H1 (cell line): ENCODE measurements at regions not wholly inside any gene's neighbourhood (a gene's known extent, or its start where the extent isn't known, plus 50 kb on each side); places are given as distances from the start of the nearest gene placed in this dataset.

Source experiments
- CTCF ChIA-PET: fragments of 300-600 bp; sonication (Branson Sonifier 250); formaldehyde crosslinking; loops from one replicate; lab custom pipeline; 2021; ENCODE audit not compliant: partially characterized antibody; lab: Charles Lee
- POLR2A ChIA-PET: fragments of 300-600 bp; sonication (Branson Sonifier 250); formaldehyde crosslinking; loops from one replicate; lab custom pipeline; 2021; ENCODE audit warnings: inconsistent platforms; ENCODE audit not compliant: partially characterized antibody; lab: Charles Lee
- DNase-seq, 2 experiments: peaks; one replicate each; pipeline versions ENCODE4 v3.0.0 to v3.0.0-alpha.2; 2010 to 2022; ENCODE audit warnings: low spot score in 2 of 2, low read depth in 1 of 2, mixed read lengths in 1 of 2
- FAIRE-seq: peaks from 2 replicates; lab custom pipeline; 2011; peaks lifted over from hg19 to GRCh38; lab: Jason Lieb, UNC
- H2AFZ ChIP-seq: 2 replicates; pipeline ENCODE4 v1.8.1; 2012; ENCODE audit warnings: low read length, inconsistent platforms
- H2AK5ac ChIP-seq: 2 replicates; pipeline ENCODE4 v1.6.1; 2013; ENCODE audit warnings: low read depth, low read length
- H2BK120ac ChIP-seq: replicated peaks from 2 replicates; pipeline ENCODE3; 2013; ENCODE audit warnings: low read depth, low read length, inconsistent platforms
- H2BK12ac ChIP-seq: 2 replicates; pipeline ENCODE4 v1.6.1; 2013; ENCODE audit warnings: low read depth, low read length
- H2BK15ac ChIP-seq: 2 replicates; pipeline ENCODE4 v1.6.1; 2013; ENCODE audit warnings: low read length
- H2BK20ac ChIP-seq: 2 replicates; pipeline ENCODE4 v1.6.1; 2013; ENCODE audit warnings: low read length
- H2BK5ac ChIP-seq: 2 replicates; pipeline ENCODE4 v1.6.1; 2013; ENCODE audit warnings: low read depth, low read length
- H3K14ac ChIP-seq: 2 replicates; pipeline ENCODE4 v1.6.1; 2013; ENCODE audit warnings: inconsistent platforms; ENCODE audit not compliant: insufficient read length
- H3K18ac ChIP-seq: 2 replicates; pipeline ENCODE4 v1.6.1; 2013; ENCODE audit warnings: low read length; ENCODE audit errors: extremely low read depth
- H3K23ac ChIP-seq: 2 replicates; pipeline ENCODE4 v1.6.1; 2013; ENCODE audit warnings: inconsistent platforms; ENCODE audit not compliant: insufficient read length
- H3K23me2 ChIP-seq: 2 replicates; pipeline ENCODE4 v1.6.1; 2013; ENCODE audit warnings: low read depth, low read length
- H3K27ac ChIP-seq: 2 replicates; pipeline ENCODE4 v1.6.1; 2011; ENCODE audit warnings: low read depth, low read length, inconsistent platforms
- H3K27me3 ChIP-seq, 4 experiments: replicated peaks in 1 of 4; 1 replicate in 1 of 4; 2 replicates in 3 of 4; pipeline versions ENCODE4 v1.6.1 to v1.8.1; 2011 to 2013; ENCODE audit warnings: low read length in 3 of 4, mild to moderate bottlenecking in 3 of 4, inconsistent platforms in 2 of 4, mixed read lengths in 2 of 4, moderate library complexity in 1 of 4; ENCODE audit not compliant: control insufficient read depth in 3 of 4, insufficient read depth in 3 of 4; ENCODE audit errors: extremely low read depth in 1 of 4
- H3K36me3 ChIP-seq, 4 experiments: 2 replicates each; pipeline versions ENCODE4 v1.6.1 to v1.8.1; 2011 to 2013; ENCODE audit warnings: mild to moderate bottlenecking in 4 of 4, low read length in 3 of 4, moderate library complexity in 2 of 4, control low read depth in 1 of 4, inconsistent platforms in 1 of 4; ENCODE audit not compliant: insufficient read depth in 4 of 4, control insufficient read depth in 2 of 4
- H3K4ac ChIP-seq: replicated peaks from 2 replicates; pipeline ENCODE3; 2013; ENCODE audit warnings: low read length, low read depth, mixed read lengths, inconsistent platforms; ENCODE audit not compliant: insufficient read length
- H3K4me1 ChIP-seq, 4 experiments: replicated peaks in 1 of 4; 1 replicate in 1 of 4; 2 replicates in 3 of 4; pipeline versions ENCODE4 v1.6.1 to v1.8.1; 2011 to 2013; ENCODE audit warnings: low read length in 3 of 4, inconsistent platforms in 2 of 4, mixed read lengths in 1 of 4; ENCODE audit not compliant: insufficient read depth in 4 of 4, control insufficient read depth in 3 of 4
- H3K4me2 ChIP-seq, 2 experiments: 2 replicates each; pipeline versions ENCODE4 v1.6.1 to v1.8.1; 2011 to 2013; ENCODE audit warnings: low read depth in 2 of 2, low read length in 2 of 2, control low read depth in 1 of 2, inconsistent platforms in 1 of 2, mild to moderate bottlenecking in 1 of 2; ENCODE audit not compliant: insufficient read depth in 1 of 2
- H3K4me3 ChIP-seq, 4 experiments: fragments of 200-600, 300-600 bp in 1 of 4; sonication (generic), shearing (Covaris generic), sonication (Bioruptor Twin) in 1 of 4; 2 replicates each; pipeline versions ENCODE4 v1.5.1 to v1.8.1; 2011 to 2016; ENCODE audit warnings: low read length in 4 of 4, low read depth in 3 of 4, control low read depth in 2 of 4, inconsistent platforms in 2 of 4, mild to moderate bottlenecking in 2 of 4, mixed read lengths in 1 of 4, moderate library complexity in 1 of 4; ENCODE audit not compliant: insufficient read depth in 2 of 4; ENCODE audit errors: extremely low read depth in 1 of 4
- H3K56ac ChIP-seq: replicated peaks from 2 replicates; pipeline ENCODE3; 2013; ENCODE audit warnings: low read depth, mild to moderate bottlenecking, mixed read lengths, low read length, inconsistent platforms; ENCODE audit not compliant: insufficient read length
- H3K79me1 ChIP-seq: 2 replicates; pipeline ENCODE4 v1.6.1; 2013; ENCODE audit warnings: low read depth, low read length, control low read depth
- H3K79me2 ChIP-seq, 2 experiments: 2 replicates each; pipeline versions ENCODE4 v1.6.1 to v1.8.1; 2012 to 2013; ENCODE audit warnings: low read length in 2 of 2, mild to moderate bottlenecking in 2 of 2, inconsistent platforms in 1 of 2; ENCODE audit not compliant: insufficient read depth in 2 of 2, control insufficient read depth in 1 of 2
- H3K9ac ChIP-seq, 4 experiments: replicated peaks in 1 of 4; 1 replicate in 1 of 4; 2 replicates in 3 of 4; pipeline versions ENCODE4 v1.6.1 to v1.8.1; 2011 to 2013; ENCODE audit warnings: low read depth in 3 of 4, low read length in 3 of 4, control low read depth in 2 of 4, mild to moderate bottlenecking in 2 of 4, moderate library complexity in 2 of 4, inconsistent platforms in 1 of 4; ENCODE audit errors: extremely low read depth in 1 of 4
- H3K9me3 ChIP-seq, 2 experiments: 2 replicates each; pipeline versions ENCODE4 v1.6.1 to v1.8.1; 2012 to 2013; ENCODE audit warnings: mild to moderate bottlenecking in 2 of 2, moderate library complexity in 2 of 2, control low read depth in 1 of 2, inconsistent platforms in 1 of 2, low read depth in 1 of 2, low read length in 1 of 2, mixed read lengths in 1 of 2; ENCODE audit not compliant: insufficient read depth in 2 of 2
- H4K20me1 ChIP-seq, 2 experiments: replicated peaks in 1 of 2; 2 replicates each; pipeline versions ENCODE3 to v1.8.1; 2011 to 2013; ENCODE audit warnings: inconsistent platforms in 2 of 2, low read length in 2 of 2, mild to moderate bottlenecking in 1 of 2; ENCODE audit not compliant: insufficient read depth in 2 of 2, control insufficient read depth in 1 of 2
- H4K5ac ChIP-seq: 2 replicates; pipeline ENCODE4 v1.6.1; 2013; ENCODE audit warnings: low read length, low read depth, mixed read lengths, inconsistent platforms; ENCODE audit not compliant: insufficient read length
- H4K8ac ChIP-seq: 2 replicates; pipeline ENCODE4 v1.8.0; 2013; ENCODE audit warnings: mild to moderate bottlenecking, moderate library complexity, low read length, inconsistent platforms; ENCODE audit not compliant: insufficient read depth; ENCODE audit errors: extremely low read depth
- H4K91ac ChIP-seq: replicated peaks from 2 replicates; pipeline ENCODE3; 2013; ENCODE audit warnings: low read length, mixed read lengths, inconsistent platforms; ENCODE audit not compliant: insufficient read length
- CBX5 ChIP-seq: fragments of 300-800, 300-1000 bp; sonication (generic); IDR thresholded peaks from 2 replicates; pipeline ENCODE4 v1.7.1; 2016; ENCODE audit warnings: antibody characterized with exemption, low read length, low read depth
- CREB1 ChIP-seq: IDR thresholded peaks from 2 replicates; pipeline ENCODE4 v1.6.1; 2012; ENCODE audit warnings: inconsistent platforms
- EP300 ChIP-seq, 2 experiments: IDR thresholded peaks; 1 replicate in 1 of 2; 2 replicates in 1 of 2; pipeline ENCODE4 v1.6.1; 2011 to 2012; ENCODE audit warnings: low read depth in 2 of 2, low read length in 2 of 2, mild to moderate bottlenecking in 2 of 2, borderline replicate concordance in 1 of 2, inconsistent platforms in 1 of 2, moderate library complexity in 1 of 2
- EZH2 ChIP-seq: fragments of 200-600 bp; sonication (generic); IDR thresholded peaks from 2 replicates; pipeline ENCODE4 v1.7.1; 2012; ENCODE audit warnings: low read depth, mild to moderate bottlenecking, moderate library complexity, low read length, inconsistent platforms; ENCODE audit not compliant: severe bottlenecking
- WGBS, 2 experiments: shearing (Covaris generic) in 1 of 2; methylation state at CpG; one replicate each; pipeline versions ENCODE4 v1.1.6 to v1.1.7; 2013 to 2015; ENCODE audit warnings: low lambda C conversion rate in 2 of 2, mixed read lengths in 2 of 2, inconsistent platforms in 1 of 2, low coverage in 1 of 2, missing lambda C conversion rate in 1 of 2; ENCODE audit not compliant: insufficient replicate concordance in 2 of 2, insufficient coverage in 1 of 2, insufficient read length in 1 of 2; ENCODE audit errors: extremely low coverage in 1 of 2, missing lambda C conversion rate in 1 of 2; 5-methylcytosine and 5-hydroxymethylcytosine counted together
- TF ChIP-seq, protein P1 (sequence below), 3 experiments: IDR thresholded peaks; 1 replicate in 2 of 3; 2 replicates in 1 of 3; pipeline versions ENCODE4 v1.5.1 to v1.6.1; 2011; ENCODE audit warnings: low read length in 3 of 3, mild to moderate bottlenecking in 3 of 3, inconsistent platforms in 2 of 3, low read depth in 1 of 3, moderate library complexity in 1 of 3; ENCODE audit not compliant: insufficient read depth in 1 of 3; ENCODE audit errors: control extremely low read depth in 1 of 3
- TF ChIP-seq, protein P2 (sequence below): IDR thresholded peaks from 2 replicates; pipeline ENCODE4 v1.6.1; 2012; ENCODE audit warnings: inconsistent platforms

DNA sequence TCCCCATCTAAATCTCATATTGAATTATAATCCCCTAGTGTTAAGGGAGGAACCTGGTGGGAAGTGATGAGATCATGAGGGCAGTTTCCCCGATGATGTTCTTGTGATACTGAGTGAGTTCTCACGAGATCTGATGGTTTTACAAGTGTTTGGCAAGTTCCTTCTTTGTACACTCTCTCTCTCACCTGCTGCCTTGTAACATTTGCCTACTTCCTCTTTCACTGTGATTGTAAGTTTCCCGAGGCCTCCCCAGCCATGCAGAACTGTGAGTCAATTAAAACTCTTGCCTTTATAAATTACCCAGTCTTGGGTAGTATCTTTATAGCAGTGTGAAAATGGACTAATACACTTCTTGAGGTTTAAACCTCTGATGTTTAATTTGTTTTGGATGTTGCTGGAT, 177.5 kb downstream of the CD8B2 start:
- no peak for FAIRE-seq
- ChIA-PET POLR2A (no interaction called here), CTCF (interaction anchor here (0.8 kb wide), 1 partner anchor 199 kb away, joined by 3 read pairs; no protein-coding TSS in a partner anchor)

More for the DNA sequence above, 177.5 kb downstream of the CD8B2 start:
- no peaks in the 10 kb centered on the region for H4K20me1 ChIP-seq
- no peak overlapping the region for H3K4ac ChIP-seq
- no peak for DNase-seq
- no peak overlapping the region for H3K4me3 ChIP-seq
- no peak overlapping the region for H3K18ac ChIP-seq
- H2BK20ac ChIP-seq = no peak overlapping the region
- no peak overlapping the region for H3K9ac ChIP-seq
- H3K4me2 ChIP-seq = no peak overlapping the region
- H3K14ac ChIP-seq = no peak overlapping the region
- no peaks in the 10 kb centered on the region for H3K4me1 ChIP-seq
- no peaks in the 10 kb centered on the region for H3K79me2 ChIP-seq
- no peak overlapping the region for H2BK15ac ChIP-seq
- H3K23ac ChIP-seq = no peak overlapping the region
- no peak overlapping the region for H4K91ac ChIP-seq
- no peaks in the 10 kb centered on the region for H3K36me3 ChIP-seq
- no peak overlapping the region for H2BK12ac ChIP-seq
- no peaks in the 10 kb centered on the region for H3K27me3 ChIP-seq
- H3K56ac ChIP-seq = no peak overlapping the region
- H4K5ac ChIP-seq = no peak overlapping the region
- TF ChIP-seq EZH2 = no peak
- no peak for TF ChIP-seq CBX5
- no peak for TF ChIP-seq CREB1
- no peak for TF ChIP-seq EP300 (IDR thresholded peaks at IDR 0.05; ENCODE audit: borderline replicate concordance in 1 of 2, low read depth in 2 of 2, low read length in 2 of 2)
- TF ChIP-seq, protein P1, sequence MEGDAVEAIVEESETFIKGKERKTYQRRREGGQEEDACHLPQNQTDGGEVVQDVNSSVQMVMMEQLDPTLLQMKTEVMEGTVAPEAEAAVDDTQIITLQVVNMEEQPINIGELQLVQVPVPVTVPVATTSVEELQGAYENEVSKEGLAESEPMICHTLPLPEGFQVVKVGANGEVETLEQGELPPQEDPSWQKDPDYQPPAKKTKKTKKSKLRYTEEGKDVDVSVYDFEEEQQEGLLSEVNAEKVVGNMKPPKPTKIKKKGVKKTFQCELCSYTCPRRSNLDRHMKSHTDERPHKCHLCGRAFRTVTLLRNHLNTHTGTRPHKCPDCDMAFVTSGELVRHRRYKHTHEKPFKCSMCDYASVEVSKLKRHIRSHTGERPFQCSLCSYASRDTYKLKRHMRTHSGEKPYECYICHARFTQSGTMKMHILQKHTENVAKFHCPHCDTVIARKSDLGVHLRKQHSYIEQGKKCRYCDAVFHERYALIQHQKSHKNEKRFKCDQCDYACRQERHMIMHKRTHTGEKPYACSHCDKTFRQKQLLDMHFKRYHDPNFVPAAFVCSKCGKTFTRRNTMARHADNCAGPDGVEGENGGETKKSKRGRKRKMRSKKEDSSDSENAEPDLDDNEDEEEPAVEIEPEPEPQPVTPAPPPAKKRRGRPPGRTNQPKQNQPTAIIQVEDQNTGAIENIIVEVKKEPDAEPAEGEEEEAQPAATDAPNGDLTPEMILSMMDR (IDR thresholded peaks at IDR 0.05; ENCODE audit: control extremely low read depth in 1 of 3, insufficient read depth in 1 of 3, low read depth in 1 of 3, low read length in 3 of 3) = no peak
- TF ChIP-seq, protein P2, sequence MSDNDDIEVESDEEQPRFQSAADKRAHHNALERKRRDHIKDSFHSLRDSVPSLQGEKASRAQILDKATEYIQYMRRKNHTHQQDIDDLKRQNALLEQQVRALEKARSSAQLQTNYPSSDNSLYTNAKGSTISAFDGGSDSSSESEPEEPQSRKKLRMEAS = no peak
- TF ChIP-seq, all 59 proteins: peak for 0
- H3K27ac ChIP-seq = no peak overlapping the region
- no peak overlapping the region for H2BK5ac ChIP-seq
- H3K9me3 ChIP-seq = peaks cover 10 to 14% of the 10 kb centered on the region in 2 experiments
- WGBS, 2 experiments = 96% methylated on average over 3 of the region's 3 CpGs; no CpG with 5 or more reads in 1 of the 2 experiments
- H2AK5ac ChIP-seq = no peak overlapping the region
- no peak overlapping the region for H4K8ac ChIP-seq
- H2BK120ac ChIP-seq = no peak overlapping the region
- no peaks in the 10 kb centered on the region for H3K79me1 ChIP-seq
- no peaks in the 10 kb centered on the region for H3K23me2 ChIP-seq
- no peak overlapping the region for H2AFZ ChIP-seq
